ENCODE measurements at regions not wholly inside any gene's neighbourhood (a gene's known extent, or its start where the extent isn't known, plus 50 kb on each side); places are given as distances from the start of the nearest gene placed in this dataset.

DNA sequence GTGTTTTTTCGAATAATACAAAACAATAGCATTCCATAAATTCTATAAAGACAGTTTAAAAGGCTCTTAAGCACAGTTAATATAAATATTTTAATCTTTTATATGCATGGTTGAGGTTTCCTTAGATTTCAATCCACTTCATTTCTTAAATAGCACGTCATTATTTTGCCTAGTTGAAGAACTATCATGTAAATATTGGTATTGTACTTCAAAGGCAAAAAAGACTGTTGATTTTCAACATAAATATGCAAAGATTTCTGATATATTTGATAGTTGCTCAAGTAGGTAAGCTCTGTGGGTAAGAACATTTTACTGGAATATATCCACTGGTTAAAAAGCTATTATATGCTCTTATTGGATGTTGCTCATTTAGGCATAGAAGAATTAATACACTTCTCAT, 458.6 kb downstream of the NR2F1-AS1 start:
- Mint-ChIP-seq H3K27ac (no peak overlapping the region), H3K4me1 (ENCODE audit: low read depth) (no peaks in the 10 kb centered on the region), H3K4me3 (no peak overlapping the region), H3K36me3 (ENCODE audit: low read depth) (no peaks in the 10 kb centered on the region), H3K27me3 (no peaks in the 10 kb centered on the region), H3K9me3 (no peaks in the 10 kb centered on the region)

DNA sequence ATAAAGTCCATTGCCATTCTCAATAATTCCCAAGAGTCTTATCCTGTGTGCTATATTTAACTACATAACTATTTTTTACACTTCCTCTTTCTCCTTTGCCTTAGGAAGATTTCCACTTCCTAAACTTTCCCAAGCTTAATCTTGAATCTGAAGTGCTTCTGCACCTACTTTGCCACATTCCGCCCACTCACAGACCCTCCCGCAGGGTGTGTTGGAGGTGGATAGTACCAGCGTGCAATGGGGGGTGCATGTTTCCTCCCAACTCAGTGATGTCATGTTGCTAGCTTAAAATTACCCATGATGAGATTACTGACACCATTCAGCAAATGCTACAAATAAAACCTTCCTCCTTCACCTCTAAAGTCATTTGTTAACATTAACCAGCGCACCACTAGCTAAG, 460.2 kb downstream of the NR2F1-AS1 start:
- H3K9me3 Mint-ChIP-seq, result no peaks in the 10 kb centered on the region
- H3K4me1 Mint-ChIP-seq (ENCODE audit: low read depth), result no peaks in the 10 kb centered on the region
- no peak overlapping the region for H3K4me3 Mint-ChIP-seq
- H3K27me3 Mint-ChIP-seq, result no peaks in the 10 kb centered on the region
- no peak overlapping the region for H3K27ac Mint-ChIP-seq
- no peaks in the 10 kb centered on the region for H3K36me3 Mint-ChIP-seq (ENCODE audit: low read depth)

DNA sequence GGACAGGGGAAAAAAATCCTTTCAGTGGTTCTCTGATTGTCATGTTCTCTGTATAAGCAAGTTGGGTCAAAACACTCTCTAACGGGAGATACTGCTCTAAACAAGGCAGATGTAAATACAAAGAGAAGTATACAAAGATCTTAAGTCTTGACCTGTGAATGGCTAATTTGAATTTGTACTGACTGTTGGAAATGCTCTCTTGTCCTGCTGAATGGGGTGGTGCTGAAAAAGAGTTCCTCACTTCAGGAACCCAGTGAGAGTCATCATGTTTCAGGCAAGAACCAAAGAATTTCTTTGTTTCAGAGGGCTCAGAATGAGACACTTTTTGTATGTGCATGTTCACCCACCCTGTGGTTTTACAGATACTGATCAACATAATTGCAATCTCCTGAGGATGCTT, 461.0 kb downstream of the NR2F1-AS1 start:
- H3K27ac Mint-ChIP-seq, result no peak overlapping the region
- no peaks in the 10 kb centered on the region for H3K4me1 Mint-ChIP-seq (ENCODE audit: low read depth)
- no peaks in the 10 kb centered on the region for H3K27me3 Mint-ChIP-seq
- H3K9me3 Mint-ChIP-seq, result no peaks in the 10 kb centered on the region
- H3K4me3 Mint-ChIP-seq, result no peak overlapping the region
- no peaks in the 10 kb centered on the region for H3K36me3 Mint-ChIP-seq (ENCODE audit: low read depth)

DNA sequence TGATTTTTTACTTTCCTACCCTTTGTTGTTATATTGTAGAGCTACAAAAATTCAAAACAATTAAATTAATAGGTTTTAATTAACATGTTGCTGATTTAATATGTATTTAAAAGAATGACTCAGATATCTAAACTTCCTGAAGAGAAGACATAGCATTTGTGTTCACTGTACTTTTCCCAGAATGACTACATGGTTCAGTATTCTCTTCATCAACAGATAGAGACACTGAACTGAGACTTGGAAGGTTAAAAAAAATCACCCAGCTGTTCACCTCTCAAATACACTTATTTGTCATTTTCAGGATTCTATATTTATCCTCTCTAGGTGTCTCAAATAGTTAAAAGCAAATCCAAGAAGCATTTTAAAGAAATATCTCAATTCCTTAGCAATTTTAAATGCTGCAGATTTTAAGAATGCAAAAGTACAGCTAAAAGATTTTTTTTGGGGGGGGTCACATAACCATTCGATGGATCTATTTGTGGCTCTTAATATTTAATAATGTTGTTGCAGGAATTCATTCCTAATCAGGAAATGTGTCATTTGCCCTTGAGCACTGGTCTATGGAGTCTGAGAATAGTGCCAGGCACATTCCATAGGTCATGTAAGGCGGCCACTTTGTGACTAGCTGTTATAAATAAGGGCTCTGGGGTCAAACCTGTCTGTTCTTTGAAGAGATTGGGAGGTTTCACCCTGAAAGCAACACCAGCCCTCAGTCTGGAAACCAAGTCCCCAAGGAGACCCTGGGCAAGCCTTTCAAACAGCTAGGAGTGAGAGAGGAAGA, 463.1 kb downstream of the NR2F1-AS1 start:
- H3K4me3 Mint-ChIP-seq, result no peak overlapping the region
- no peaks in the 10 kb centered on the region for H3K9me3 Mint-ChIP-seq
- no peaks in the 10 kb centered on the region for H3K27me3 Mint-ChIP-seq
- no peaks in the 10 kb centered on the region for H3K4me1 Mint-ChIP-seq (ENCODE audit: low read depth)
- no peak overlapping the region for H3K27ac Mint-ChIP-seq
- H3K36me3 Mint-ChIP-seq (ENCODE audit: low read depth), result no peaks in the 10 kb centered on the region

DNA sequence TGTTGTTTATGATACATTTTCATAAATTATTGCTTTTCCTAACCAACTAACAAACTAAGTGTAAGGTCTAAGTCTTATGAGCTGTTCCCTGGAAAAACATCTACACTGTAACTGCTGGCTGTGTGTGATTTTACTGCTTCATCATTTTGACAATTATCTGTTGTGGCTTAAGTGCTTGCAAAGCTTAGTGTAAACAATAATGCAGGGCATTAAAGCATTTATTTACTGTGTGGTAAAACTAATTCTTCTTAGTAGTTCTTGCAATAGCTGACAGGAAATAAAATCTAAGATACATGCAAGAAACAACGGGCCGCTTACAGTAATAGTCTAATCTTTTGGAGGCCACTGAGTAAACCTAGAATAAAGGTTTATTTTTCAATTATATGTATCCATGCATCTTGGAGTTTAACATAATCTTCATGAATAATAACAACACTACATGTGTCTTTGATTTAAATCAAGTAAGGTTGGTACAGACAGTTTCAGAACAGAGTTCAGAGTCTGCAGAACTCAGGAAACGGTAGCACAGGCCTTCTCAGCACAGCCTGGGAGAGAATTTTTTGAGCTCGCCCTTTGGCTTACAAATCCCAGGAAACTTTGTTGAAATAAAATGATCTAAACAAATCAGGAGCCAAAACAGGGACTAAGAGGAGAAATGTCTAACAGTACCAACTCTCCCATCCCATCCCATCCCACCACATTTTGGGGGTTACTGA, 473.1 kb downstream of the NR2F1-AS1 start:
- no peaks in the 10 kb centered on the region for H3K36me3 Mint-ChIP-seq (ENCODE audit: low read depth)
- no peak overlapping the region for H3K4me3 Mint-ChIP-seq
- no peaks in the 10 kb centered on the region for H3K27me3 Mint-ChIP-seq
- no peak overlapping the region for H3K27ac Mint-ChIP-seq
- H3K4me1 Mint-ChIP-seq (ENCODE audit: low read depth), result no peaks in the 10 kb centered on the region
- peaks cover 5% of the 10 kb centered on the region for H3K9me3 Mint-ChIP-seq

DNA sequence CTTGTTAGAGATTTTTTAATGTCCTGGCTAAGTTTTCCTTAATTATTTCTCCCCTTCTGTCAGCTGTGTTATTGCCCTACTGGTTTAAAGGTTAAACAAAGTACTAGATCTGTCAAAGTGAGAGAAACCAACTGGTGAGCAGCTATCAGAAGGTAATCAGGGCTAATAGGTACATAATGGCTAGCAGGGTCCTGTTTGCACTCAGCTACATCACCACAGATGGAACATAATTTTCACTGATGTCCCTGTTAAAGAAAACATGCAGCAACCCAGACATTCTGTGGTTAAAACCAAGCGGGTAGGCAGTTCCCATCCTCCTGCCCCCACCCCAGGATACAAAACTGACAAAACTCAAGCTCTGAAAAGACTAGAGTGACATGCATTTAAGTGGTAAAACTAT, 473.9 kb downstream of the NR2F1-AS1 start:
- H3K4me1 Mint-ChIP-seq (ENCODE audit: low read depth), result no peaks in the 10 kb centered on the region
- H3K4me3 Mint-ChIP-seq, result no peak overlapping the region

DNA sequence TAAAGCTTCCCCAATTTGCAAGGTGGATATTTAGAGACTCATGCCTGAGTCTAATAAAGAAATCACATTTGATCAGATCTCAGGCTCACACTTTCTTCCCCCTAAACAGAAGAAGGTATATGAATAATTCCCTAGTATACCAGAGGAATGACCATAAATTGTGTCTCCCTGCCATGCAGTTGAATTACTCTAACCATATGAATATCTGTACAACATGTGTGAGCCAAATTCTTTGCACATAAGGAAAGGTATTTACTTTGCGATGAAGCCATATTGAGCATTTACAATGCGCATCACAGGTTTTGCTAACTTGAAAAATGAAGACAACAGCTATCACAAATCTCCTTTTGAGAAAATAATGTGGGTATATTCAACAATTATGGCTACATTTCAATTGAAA, 479.4 kb downstream of the NR2F1-AS1 start:
- Mint-ChIP-seq H3K27ac (no peak overlapping the region), H3K4me3 (no peak overlapping the region), H3K4me1 (ENCODE audit: low read depth) (no peaks in the 10 kb centered on the region), H3K27me3 (no peaks in the 10 kb centered on the region), H3K9me3 (peaks cover 5% of the 10 kb centered on the region), H3K36me3 (ENCODE audit: low read depth) (no peaks in the 10 kb centered on the region)

More for the DNA sequence above, 473.9 kb downstream of the NR2F1-AS1 start:
- Mint-ChIP-seq H3K9me3 (peaks cover 5% of the 10 kb centered on the region), H3K27ac (no peak overlapping the region), H3K27me3 (no peaks in the 10 kb centered on the region), H3K36me3 (ENCODE audit: low read depth) (no peaks in the 10 kb centered on the region)

DNA sequence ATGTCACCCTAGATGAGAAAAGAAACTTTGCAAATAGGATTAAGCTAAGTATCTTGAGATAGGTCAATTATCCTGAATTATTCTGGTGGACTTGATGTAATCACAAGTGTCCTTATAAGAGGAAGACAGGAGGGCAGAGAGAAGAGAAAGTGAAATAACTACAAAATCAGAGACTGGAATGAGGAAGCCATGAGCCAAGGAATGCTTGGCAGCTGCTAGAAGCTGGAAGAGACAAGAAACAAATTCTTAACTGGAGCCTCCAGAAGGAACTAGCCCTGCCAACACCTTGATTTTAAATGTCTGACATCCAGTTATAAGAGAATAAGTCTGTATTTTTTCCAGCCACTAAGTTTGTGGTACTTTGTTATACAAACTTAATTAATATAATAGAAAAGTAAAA, 480.0 kb downstream of the NR2F1-AS1 start:
- Mint-ChIP-seq H3K27me3 (no peaks in the 10 kb centered on the region), H3K4me1 (ENCODE audit: low read depth) (no peaks in the 10 kb centered on the region), H3K4me3 (no peak overlapping the region), H3K27ac (no peak overlapping the region), H3K36me3 (ENCODE audit: low read depth) (no peaks in the 10 kb centered on the region), H3K9me3 (peaks cover 5% of the 10 kb centered on the region)

DNA sequence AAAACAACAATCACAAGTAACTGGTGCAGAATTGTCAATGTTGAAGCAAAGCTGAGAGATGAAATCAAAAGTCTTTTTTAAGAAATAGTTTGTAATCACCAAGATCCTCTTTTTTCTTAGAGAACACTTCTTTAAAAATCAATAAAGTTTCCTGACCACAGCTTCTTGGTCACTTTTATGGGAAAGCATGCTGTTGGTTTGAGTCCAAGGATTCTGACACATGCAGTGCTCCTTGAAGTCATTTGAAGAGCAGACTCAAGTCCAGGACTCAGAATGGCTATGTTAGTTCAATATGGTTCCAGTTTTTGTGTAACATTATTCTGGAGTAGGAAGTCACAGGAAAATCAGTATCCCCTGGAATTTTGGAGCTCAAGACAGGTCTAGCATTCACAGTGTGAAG, 480.6 kb downstream of the NR2F1-AS1 start:
- Mint-ChIP-seq H3K36me3 (ENCODE audit: low read depth) (no peaks in the 10 kb centered on the region), H3K4me1 (ENCODE audit: low read depth) (no peaks in the 10 kb centered on the region), H3K9me3 (peaks cover 5% of the 10 kb centered on the region), H3K27me3 (no peaks in the 10 kb centered on the region), H3K27ac (no peak overlapping the region), H3K4me3 (no peak overlapping the region)

DNA sequence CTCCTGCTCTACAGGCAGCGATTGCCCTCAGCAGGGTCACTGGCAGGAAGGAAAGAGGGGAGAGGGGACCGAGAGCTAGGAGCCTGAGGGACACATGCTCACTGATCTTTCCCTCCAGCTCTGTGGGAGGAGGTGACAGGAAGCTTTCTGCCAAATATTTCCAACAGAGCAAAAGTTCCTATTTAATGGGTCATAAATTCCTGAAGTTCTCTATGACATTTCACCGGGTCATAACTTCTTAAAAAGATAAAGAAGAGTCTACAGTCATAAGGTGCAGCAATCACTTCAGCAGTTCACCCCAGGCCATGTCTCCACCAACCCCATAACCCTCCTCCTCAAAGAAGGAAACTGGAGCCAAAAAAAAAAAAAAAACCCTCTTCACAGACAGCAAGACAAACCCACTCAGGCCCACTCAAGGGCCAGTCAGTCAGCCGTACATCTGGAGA, 481.1 kb downstream of the NR2F1-AS1 start:
- no peak overlapping the region for H3K27ac Mint-ChIP-seq
- H3K4me3 Mint-ChIP-seq, result no peak overlapping the region
- H3K36me3 Mint-ChIP-seq (ENCODE audit: low read depth), result no peaks in the 10 kb centered on the region
- no peaks in the 10 kb centered on the region for H3K27me3 Mint-ChIP-seq
- H3K9me3 Mint-ChIP-seq, result peaks cover 5% of the 10 kb centered on the region
- H3K4me1 Mint-ChIP-seq (ENCODE audit: low read depth), result no peaks in the 10 kb centered on the region

DNA sequence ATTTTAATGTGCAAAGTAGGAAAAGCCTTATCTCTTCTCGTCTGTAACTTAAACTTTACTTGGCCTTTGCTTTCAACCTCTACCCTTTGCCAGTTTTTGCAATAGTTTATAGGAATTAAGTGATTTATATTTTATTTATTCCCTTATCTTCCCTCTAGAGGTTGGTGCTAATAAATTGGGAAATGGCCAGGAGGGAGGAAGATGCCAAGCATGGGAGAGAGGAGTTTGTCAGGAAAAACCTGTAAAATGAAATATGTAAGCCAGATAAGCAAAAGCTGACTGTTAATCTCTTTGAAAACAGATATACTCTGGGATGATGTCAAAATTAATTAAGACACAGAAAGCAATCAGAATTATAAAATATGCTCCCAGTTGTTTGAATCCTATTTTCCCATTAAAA, 484.5 kb downstream of the NR2F1-AS1 start:
- H3K4me1 Mint-ChIP-seq (ENCODE audit: low read depth), result no peaks in the 10 kb centered on the region
- H3K36me3 Mint-ChIP-seq (ENCODE audit: low read depth), result no peaks in the 10 kb centered on the region
- H3K4me3 Mint-ChIP-seq, result no peak overlapping the region
- H3K9me3 Mint-ChIP-seq, result no peaks in the 10 kb centered on the region
- H3K27me3 Mint-ChIP-seq, result no peaks in the 10 kb centered on the region
- no peak overlapping the region for H3K27ac Mint-ChIP-seq

DNA sequence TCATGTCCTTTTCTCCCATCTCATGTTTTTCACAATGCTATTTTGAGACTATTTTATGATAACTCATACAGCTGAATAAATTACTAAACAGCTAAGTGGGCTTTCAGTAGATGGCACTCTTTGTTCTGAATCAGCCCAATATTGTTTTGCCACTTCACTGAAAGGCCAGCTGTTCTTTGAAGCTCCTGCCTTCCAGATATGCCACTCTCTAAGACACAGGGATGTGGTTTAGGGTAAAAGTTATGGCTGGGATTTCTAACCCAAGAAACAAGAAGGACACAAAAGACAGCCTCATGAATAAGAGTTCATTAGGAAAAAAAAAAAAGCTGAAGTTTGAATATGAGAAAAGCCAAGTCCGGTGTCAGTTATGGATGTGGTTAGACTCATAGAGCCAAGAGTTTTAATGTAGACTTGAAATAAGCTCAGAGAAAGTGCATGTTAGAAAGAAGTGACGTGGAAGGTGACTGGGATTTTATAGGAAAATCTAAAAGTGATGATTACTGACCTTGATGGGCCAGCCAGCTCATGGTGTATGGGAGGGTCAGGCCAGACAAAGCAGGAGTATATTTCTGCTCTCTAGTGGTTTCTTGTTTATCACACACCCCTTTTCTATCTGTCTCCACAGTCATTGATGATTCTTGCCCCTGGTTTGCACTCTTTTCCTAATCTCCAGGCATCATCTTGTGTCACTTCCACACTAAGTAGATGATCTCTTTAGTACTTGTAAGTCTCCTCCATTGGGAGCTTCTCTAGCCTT, 488.5 kb downstream of the NR2F1-AS1 start:
- Mint-ChIP-seq H3K27ac (no peak overlapping the region), H3K4me1 (ENCODE audit: low read depth) (no peaks in the 10 kb centered on the region), H3K27me3 (no peaks in the 10 kb centered on the region), H3K36me3 (ENCODE audit: low read depth) (no peaks in the 10 kb centered on the region), H3K4me3 (no peak overlapping the region), H3K9me3 (peaks cover 3% of the 10 kb centered on the region)

DNA sequence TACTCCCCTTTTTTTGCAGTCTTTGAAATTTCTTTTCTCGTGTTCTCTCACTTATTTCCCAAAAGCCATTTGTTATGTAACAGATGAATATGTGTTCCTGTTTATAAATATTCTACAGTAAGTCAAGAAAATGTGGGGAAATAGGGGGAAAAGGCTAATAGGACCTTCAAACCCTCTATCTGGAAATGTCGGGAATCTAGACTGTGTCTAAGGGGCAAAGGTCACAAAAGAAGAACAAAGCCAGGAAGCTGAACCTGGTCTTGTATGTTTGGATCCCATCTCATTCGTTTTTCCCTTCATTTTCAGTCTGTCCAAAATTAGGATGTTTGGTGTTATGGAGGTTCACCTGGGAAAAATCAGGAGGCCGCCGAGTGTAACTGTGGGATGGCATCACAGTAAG, 490.3 kb downstream of the NR2F1-AS1 start:
- no peaks in the 10 kb centered on the region for H3K36me3 Mint-ChIP-seq (ENCODE audit: low read depth)
- peaks cover 3% of the 10 kb centered on the region for H3K9me3 Mint-ChIP-seq
- H3K27ac Mint-ChIP-seq, result no peak overlapping the region
- no peak overlapping the region for H3K4me3 Mint-ChIP-seq
- no peaks in the 10 kb centered on the region for H3K4me1 Mint-ChIP-seq (ENCODE audit: low read depth)
- no peaks in the 10 kb centered on the region for H3K27me3 Mint-ChIP-seq

DNA sequence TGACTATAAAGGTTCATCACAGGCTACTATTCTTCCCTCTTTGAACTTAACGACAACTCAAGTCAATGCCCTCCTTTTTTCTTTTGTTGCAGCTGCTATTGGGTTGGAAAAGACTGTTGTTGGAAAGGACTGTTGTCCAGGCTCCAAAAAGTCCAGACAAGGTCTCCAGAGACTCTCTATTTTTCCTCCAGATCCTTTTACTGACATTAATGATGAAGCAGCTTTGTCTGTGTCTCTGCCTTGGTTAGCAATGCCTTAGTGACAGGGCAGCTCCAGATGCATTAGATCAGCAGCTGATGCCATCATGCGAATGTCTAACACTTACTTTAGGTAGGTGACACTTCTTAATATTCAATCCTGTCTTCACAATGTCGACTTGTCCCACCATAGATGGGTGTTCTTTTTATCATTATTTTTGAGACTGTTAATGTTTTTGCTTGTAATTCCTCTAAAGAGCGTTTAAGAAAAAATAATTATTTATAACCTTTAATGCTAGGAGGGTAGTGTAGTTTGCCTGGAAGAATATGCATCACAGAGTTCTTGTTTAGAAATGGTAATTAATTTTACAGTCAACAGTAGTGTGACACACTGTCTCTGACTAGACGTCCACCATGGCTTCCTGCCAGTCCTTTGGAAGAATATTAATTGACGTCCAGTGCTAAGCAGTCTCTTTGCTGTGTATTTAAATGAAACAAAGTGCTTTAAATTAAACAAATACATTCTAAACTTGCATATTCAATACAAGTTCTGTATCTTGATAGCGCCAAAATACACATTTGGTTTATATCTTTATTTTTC, 492.2 kb downstream of the NR2F1-AS1 start:
- Mint-ChIP-seq H3K9me3 (peaks cover 3% of the 10 kb centered on the region), H3K4me3 (no peak overlapping the region), H3K36me3 (ENCODE audit: low read depth) (no peaks in the 10 kb centered on the region)

More for the DNA sequence above, 492.2 kb downstream of the NR2F1-AS1 start:
- no peak overlapping the region for H3K27ac Mint-ChIP-seq
- no peaks in the 10 kb centered on the region for H3K4me1 Mint-ChIP-seq (ENCODE audit: low read depth)
- no peaks in the 10 kb centered on the region for H3K27me3 Mint-ChIP-seq

All from stimulated activated naive CD8-positive, alpha-beta T cell treated with anti-CD3 and anti-CD28 coated beads, Interleukin-15, Interleukin-2, amounts not matched to agents 100 ng/mL and 50 ng/mL, for 24 hours (primary cell).